Vagina (tissue), 2 donors: ENCODE measurements at regions not wholly inside any gene's neighbourhood (a gene's known extent, or its start where the extent isn't known, plus 50 kb on each side); places are given as distances from the start of the nearest gene placed in this dataset.

ENCODE experiments used
- DNase-seq, 2 donors: peaks; one replicate each; pipeline ENCODE4 v3.0.0-alpha.2; 2017; ENCODE audit errors: extremely low spot score in 2 of 2
- H3K27ac ChIP-seq: fragments of 200-600 bp; sonication (generic); one replicate; pipeline ENCODE4 v1.5.1; 2019
- H3K27me3 ChIP-seq: fragments of 200-600 bp; sonication (generic); one replicate; pipeline ENCODE4 v1.5.1; 2019
- H3K36me3 ChIP-seq, 2 donors: fragments of 200-600 bp; sonication (generic); one replicate each; pipeline ENCODE4 v1.5.1; 2017 to 2019
- H3K4me1 ChIP-seq: fragments of 200-600 bp; sonication (generic); one replicate; pipeline ENCODE4 v1.5.1; 2019
- H3K4me3 ChIP-seq, 2 donors: fragments of 200-600 bp; sonication (generic); 1 replicate in 1 of 2; 2 replicates in 1 of 2; pipeline ENCODE4 v1.5.1; 2016 to 2019
- H3K9me3 ChIP-seq: fragments of 200-600 bp; sonication (generic); one replicate; pipeline ENCODE4 v1.5.1; 2019
- CTCF ChIP-seq, 3 experiments: fragments of 450-650 bp in 2 of 3; fragments of 200-600 bp in 1 of 3; sonication (generic) in 1 of 3; IDR thresholded peaks; one replicate each; pipeline ENCODE4 v1.5.1; 2017 to 2019; ENCODE audit warnings: antibody characterized with exemption in 3 of 3, mild to moderate bottlenecking in 2 of 3, moderate library complexity in 2 of 3
- POLR2A ChIP-seq, 2 donors: fragments of 450-650 bp; IDR thresholded peaks; one replicate each; pipeline ENCODE4 v1.6.1; 2017; ENCODE audit warnings: antibody characterized with exemption in 2 of 2, mild to moderate bottlenecking in 2 of 2, moderate library complexity in 2 of 2
- POLR2AphosphoS5 ChIP-seq, 2 donors: sonication (generic); formaldehyde crosslinking; IDR thresholded peaks; one replicate each; pipeline ENCODE4 v1.9.0; 2017; ENCODE audit warnings: antibody characterized with exemption in 2 of 2, mild to moderate bottlenecking in 2 of 2, low read depth in 1 of 2; ENCODE audit not compliant: insufficient read depth in 1 of 2
- intact Hi-C: fragments of 100-400 bp; cut with DNase I; formaldehyde crosslinking; loops from one replicate; pipeline ENCODE4 v1.15.1; 2023

- Histone ChIP-seq H3K36me3 (no peaks in the 10 kb centered on the region), H3K4me3 (peak overlapping the region in 1 of 2 donors; percentile 44), H3K4me1 (peaks cover 70% of the 10 kb centered on the region), H3K9me3 (no peaks in the 10 kb centered on the region), H3K27me3 (no peaks in the 10 kb centered on the region), H3K27ac (peak overlapping the region; percentile 58)
- intact Hi-C loops = no loop called here
- TF ChIP-seq POLR2A (IDR thresholded peaks at IDR 0.05) (no peak), CTCF (IDR thresholded peaks at IDR 0.05) (no peak), POLR2AphosphoS5 (IDR thresholded peaks at IDR 0.05; ENCODE audit: insufficient read depth in 1 of 2, low read depth in 1 of 2) (no peak)
- DNase-seq = no peak
These were observed 58.2 kb downstream of the GADD45G start for GRCh38 chr9:89662718-89663613.

GRCh38 chr9:89663614-89663970 lies 58.8 kb downstream of the GADD45G start:
- peaks cover 64% of the 10 kb centered on the region for H3K4me1 ChIP-seq
- TF ChIP-seq POLR2A (IDR thresholded peaks at IDR 0.05) (no peak), CTCF (IDR thresholded peaks at IDR 0.05) (no peak), POLR2AphosphoS5 (IDR thresholded peaks at IDR 0.05; ENCODE audit: insufficient read depth in 1 of 2, low read depth in 1 of 2) (no peak)
- no peaks in the 10 kb centered on the region for H3K9me3 ChIP-seq
- no peaks in the 10 kb centered on the region for H3K27me3 ChIP-seq
- intact Hi-C loops = no loop called here
- no peak for DNase-seq
- H3K4me3 ChIP-seq = no peak overlapping the region
- H3K27ac ChIP-seq = peak overlapping the region; percentile 58
- H3K36me3 ChIP-seq = no peaks in the 10 kb centered on the region

GRCh38 chr9:89664010-89664409 lies 59.2 kb downstream of the GADD45G start:
- H3K27me3 ChIP-seq = no peaks in the 10 kb centered on the region
- no peak overlapping the region for H3K4me3 ChIP-seq
- H3K36me3 ChIP-seq = no peaks in the 10 kb centered on the region
- peak in 1 of 2 donors; percentile 79 for DNase-seq
- no peak for TF ChIP-seq POLR2A (IDR thresholded peaks at IDR 0.05)
- no peak for TF ChIP-seq CTCF (IDR thresholded peaks at IDR 0.05)
- TF ChIP-seq POLR2AphosphoS5 (IDR thresholded peaks at IDR 0.05; ENCODE audit: insufficient read depth in 1 of 2, low read depth in 1 of 2) = no peak
- H3K9me3 ChIP-seq = no peaks in the 10 kb centered on the region
- H3K27ac ChIP-seq = peak overlapping the region; percentile 13
- H3K4me1 ChIP-seq = peaks cover 60% of the 10 kb centered on the region
- intact Hi-C loops = no loop called here

GRCh38 chr9:89664896-89665329 lies 60.1 kb downstream of the GADD45G start:
- no peaks in the 10 kb centered on the region for H3K27me3 ChIP-seq
- H3K9me3 ChIP-seq = no peaks in the 10 kb centered on the region
- TF ChIP-seq CTCF (IDR thresholded peaks at IDR 0.05) (no peak), POLR2AphosphoS5 (IDR thresholded peaks at IDR 0.05; ENCODE audit: insufficient read depth in 1 of 2, low read depth in 1 of 2) (peak in 1 of 2 donors; percentile 65)
- H3K4me3 ChIP-seq = no peak overlapping the region
- peak in 1 of 2 donors; percentile 88 for DNase-seq
- H3K27ac ChIP-seq = peak overlapping the region; percentile 54
- peaks cover 51% of the 10 kb centered on the region for H3K4me1 ChIP-seq
- intact Hi-C loops = no loop called here
- no peaks in the 10 kb centered on the region for H3K36me3 ChIP-seq

- no peak for DNase-seq
- TF ChIP-seq POLR2A (IDR thresholded peaks at IDR 0.05) = no peak
- peaks cover 36% of the 10 kb centered on the region for H3K4me1 ChIP-seq
These were observed 61.6 kb downstream of the GADD45G start for GRCh38 chr9:89666364-89666763.

More at GRCh38 chr9:89666364-89666763, 61.6 kb downstream of the GADD45G start:
- Histone ChIP-seq H3K36me3 (no peaks in the 10 kb centered on the region), H3K27ac (no peak overlapping the region), H3K27me3 (no peaks in the 10 kb centered on the region), H3K9me3 (no peaks in the 10 kb centered on the region), H3K4me3 (no peak overlapping the region)
- intact Hi-C loops = no loop called here
